HK-2 (cell line): ENCODE measurements at regions not wholly inside any gene's neighbourhood (a gene's known extent, or its start where the extent isn't known, plus 50 kb on each side); places are given as distances from the start of the nearest gene placed in this dataset.
"Not testable (repeated sequence)": the region's sequence is repeated elsewhere in the genome, so short reads cannot be mapped to it uniquely, and the experiment has no call there.

Source experiments
- DNase-seq: peaks from one replicate; pipeline ENCODE4 v3.0.0-alpha.2; 2018; ENCODE audit not compliant: unreplicated experiment

GRCh38 chr13:33659894-33660293 is 158.1 kb upstream of the RFC3 start:
- no peak for DNase-seq

GRCh38 chr13:33662392-33662791 is 155.6 kb upstream of the RFC3 start:
- no peak for DNase-seq

GRCh38 chr13:33665626-33666175 is 152.2 kb upstream of the RFC3 start:
- DNase-seq, result no peak

- DNase-seq, result no peak
These were observed 146.4 kb upstream of the RFC3 start for GRCh38 chr13:33671560-33671959.

- not testable (repeated sequence) for DNase-seq
These were observed 145.9 kb upstream of the RFC3 start for GRCh38 chr13:33672022-33672421.

DNA sequence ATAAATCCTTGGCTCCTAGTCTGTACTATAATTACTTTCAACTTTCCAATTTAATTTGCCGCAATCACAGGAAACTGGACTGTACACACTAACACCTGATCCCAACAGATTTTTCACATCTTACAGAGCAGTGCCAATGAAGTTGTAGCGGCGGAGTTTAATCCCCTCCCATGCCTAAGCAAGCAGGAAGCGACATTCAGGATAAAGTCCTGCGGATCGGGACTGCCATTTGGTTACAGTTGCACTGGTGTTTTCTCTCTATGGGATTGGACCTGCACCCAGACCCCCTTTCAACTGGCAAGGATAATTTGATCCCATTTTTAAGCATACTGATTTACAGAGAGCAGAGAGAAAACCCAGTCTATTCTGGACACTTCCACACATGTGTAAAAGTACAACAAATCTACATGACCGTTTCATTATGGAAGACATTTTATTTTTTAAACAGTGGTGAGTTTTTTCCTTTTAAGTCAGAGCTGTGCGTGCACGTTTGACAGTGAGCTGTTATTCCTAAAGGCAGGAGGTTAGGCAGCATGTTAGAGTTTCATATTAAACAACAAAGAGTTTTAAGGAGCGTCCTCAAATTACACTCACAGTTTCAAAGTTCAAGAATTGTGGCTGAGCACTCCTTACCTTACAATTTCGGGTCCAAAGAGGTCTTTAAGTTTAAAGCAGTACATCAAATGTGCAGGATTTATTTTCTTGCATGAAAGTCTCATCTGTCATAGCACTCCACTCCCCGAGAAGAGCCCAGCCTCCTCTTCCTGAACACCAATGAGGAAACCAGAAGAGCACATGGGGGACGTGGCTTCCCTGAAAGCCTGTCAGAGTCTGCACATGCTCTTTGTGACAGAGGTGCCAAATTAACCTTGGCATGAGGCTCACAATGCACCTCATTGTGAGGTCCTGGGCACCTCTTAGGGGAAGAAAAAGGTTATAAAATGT is 141.6 kb upstream of the RFC3 start:
- no peak for DNase-seq

DNA sequence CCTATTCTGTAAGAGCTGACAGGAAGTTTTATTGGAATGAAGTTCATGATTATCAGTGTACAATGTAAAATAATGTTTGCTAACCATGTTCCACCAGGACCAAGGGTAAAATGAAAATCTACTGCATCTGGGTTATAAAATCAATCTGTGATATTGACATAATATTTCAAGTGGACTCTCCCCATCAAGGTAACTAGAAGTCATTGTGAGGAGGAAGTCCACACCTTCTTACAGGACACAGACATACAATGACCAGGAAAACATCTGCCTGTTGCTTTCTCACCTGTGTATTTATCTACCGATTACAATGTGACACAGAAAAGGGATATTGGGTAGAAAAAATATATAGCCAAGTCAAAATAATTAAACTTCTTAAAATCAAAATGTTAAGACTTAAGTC is 140.7 kb upstream of the RFC3 start:
- DNase-seq, result no peak

- no peak for DNase-seq
These were observed 139.9 kb upstream of the RFC3 start for GRCh38 chr13:33678084-33678483.

DNA sequence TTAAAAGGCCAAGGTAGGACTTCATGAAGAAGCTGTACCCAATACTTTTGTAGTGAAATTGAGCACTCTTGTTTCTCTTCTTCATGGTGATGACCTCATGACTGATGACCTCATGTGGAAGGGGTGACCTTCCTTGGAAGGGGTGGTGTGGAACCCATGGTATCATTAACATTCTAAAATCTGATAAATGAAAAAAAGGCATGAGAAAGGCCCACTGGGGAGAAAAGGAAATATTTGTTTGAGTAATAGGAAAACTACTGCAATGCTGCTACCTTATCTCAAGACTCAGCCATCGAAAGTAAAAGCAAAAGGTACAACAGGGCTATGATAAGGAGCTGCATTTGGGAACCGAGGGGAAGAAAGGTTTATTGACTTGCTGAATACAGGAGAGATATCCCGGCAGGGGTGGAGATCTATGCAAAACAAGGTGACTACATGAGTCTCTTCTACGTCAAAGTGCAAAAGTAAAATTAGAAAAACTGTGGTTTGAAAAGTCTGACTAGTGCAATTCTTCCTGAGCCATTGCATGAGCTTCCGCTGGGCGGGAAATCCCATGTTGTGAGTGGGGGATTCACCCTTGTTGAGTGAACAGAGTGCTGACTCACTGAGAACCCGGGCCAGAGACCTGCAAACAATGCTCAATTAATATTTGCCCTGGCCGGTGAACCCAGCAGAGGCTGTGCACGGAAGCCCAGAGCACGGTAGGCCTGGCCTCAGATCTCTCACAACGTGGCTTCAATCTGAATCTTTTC is 138.9 kb upstream of the RFC3 start:
- DNase-seq, result peak; percentile 71

- DNase-seq, result no peak
These were observed 138.3 kb upstream of the RFC3 start for GRCh38 chr13:33679658-33680012.

- DNase-seq, result no peak
These were observed 135.9 kb upstream of the RFC3 start for GRCh38 chr13:33682020-33682564.

GRCh38 chr13:33682646-33683045 is 135.3 kb upstream of the RFC3 start:
- not testable (repeated sequence) for DNase-seq

GRCh38 chr13:33683376-33683775 is 134.6 kb upstream of the RFC3 start:
- no peak for DNase-seq

DNA sequence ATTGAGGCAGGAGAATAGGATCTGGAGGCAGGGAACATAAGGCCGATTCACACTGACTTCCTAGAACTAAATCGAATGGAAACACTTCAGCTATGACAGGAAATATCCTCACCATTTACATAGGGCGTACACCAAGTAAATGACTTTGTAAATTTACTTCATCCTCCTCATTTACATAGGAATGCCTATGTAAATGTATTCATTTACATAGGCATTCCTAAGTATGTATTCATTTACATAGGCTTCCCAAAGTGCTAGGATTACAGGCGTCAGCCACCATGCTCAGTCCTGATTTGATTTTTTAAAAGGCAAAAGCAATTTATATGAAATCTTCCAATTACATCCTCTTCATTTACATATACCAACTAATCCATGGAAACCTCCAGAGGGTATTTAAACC is 133.1 kb upstream of the RFC3 start:
- DNase-seq, result no peak

DNA sequence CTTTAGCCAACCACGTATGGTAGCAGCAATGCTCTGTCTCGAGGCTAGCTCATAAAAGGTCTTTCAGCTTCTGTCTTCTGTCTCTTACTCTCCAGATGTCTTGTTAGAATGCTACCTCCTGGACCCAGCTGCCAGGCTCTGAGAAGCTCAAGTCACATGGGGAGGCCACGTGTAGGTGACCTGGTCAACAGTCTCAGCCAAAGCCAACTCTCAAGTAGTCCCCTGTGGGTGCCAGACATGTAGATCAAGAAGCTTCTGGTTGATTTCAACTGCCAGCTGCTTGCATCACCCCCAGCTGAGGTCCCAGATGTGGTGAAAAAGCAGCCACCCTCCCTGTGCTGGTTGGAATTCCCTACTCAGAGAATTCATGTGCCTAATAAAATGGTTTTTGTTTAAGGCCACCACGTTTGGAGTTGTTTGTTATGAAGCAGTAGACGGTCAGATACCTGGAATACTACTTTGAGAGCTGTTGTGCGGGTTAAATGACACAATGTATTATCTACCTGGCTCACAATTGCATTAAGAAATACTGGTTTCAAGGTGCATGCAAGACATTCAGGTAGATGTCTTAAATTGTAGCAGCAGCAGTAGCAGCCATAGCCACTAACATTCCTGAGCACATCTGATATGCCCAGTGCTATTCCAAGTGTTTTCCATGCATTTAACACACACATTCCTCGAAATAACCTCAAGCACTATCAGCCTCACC is 131.0 kb upstream of the RFC3 start:
- DNase-seq, result no peak

GRCh38 chr13:33690354-33690753 is 127.6 kb upstream of the RFC3 start:
- DNase-seq, result no peak

DNA sequence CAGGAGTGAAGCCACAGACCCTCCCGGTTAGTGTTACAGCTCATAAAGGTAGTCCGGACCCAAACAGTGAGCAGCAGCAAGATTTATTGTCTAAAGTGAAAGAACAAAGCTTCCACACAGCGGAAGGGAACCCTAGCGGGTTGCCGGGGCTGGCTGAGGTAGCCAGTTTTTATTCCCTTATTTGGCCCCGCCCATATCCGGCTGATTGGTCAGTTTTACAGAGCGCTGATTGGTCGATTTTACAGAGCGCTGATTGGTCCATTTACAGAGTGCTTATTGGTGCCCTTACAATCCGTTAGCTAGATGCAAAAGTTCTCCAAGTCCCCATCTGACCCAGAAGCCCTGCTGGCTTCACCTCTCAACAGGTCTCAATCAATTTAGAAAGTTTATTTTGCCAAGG is 126.0 kb upstream of the RFC3 start:
- no peak for DNase-seq

GRCh38 chr13:33692531-33692930 is 125.4 kb upstream of the RFC3 start:
- no peak for DNase-seq

DNA sequence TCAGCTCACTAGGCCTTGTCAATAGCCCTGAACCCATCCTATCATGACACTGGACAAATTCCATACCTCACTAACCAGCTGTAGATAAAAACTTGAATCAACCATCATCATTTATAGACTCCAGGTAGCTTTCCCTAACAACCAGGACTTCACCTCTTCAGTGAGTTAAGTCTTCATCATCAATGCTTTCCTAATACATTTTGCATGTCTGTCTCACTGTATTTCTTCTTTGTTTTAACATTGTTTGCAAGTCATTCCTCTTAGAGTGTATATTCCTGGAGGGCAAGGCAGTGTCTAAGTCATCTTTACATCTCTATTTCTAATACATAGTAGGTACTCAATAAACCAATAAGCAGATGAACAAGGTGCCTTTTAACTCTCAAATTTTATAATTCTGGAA is 123.4 kb upstream of the RFC3 start:
- DNase-seq, result no peak

DNA sequence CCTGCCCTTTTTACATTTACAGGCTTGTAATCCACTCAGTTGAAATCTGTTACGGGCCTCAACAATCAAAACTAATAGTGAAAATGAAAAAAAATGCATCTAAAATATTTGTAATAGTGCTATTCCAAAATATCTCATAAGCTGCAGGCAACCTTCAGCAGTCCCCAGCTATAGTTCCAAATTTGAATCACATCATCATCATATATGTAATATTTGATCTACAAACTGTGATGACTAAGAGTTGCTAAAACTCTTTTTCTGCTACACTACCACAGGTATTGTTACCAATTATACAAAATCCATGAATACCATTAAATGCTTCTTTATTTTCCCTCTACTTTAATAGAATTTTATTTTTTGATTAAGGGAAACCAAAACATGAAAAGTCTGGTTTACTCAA is 121.4 kb upstream of the RFC3 start:
- no peak for DNase-seq

GRCh38 chr13:33697926-33698325 is 120.0 kb upstream of the RFC3 start:
- no peak for DNase-seq

DNA sequence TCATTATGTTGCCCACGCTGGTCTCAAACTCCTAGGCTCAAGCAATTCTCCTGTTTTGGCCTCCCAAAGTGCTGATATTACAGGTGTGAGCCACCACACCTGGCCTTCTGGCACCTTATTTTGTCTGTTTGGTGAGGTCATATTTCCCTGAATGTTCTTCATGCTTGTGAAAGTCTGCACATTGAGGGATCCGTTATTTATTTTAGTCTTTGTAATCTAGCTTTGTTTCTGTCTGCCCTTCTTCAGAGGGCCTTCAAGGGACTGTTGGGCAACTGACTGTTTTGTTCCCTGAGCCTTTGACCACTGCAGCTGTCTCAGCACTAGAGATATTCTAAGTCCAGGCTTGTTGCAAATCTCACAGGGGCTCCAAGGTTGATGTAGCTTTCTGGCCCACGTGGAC is 110.5 kb upstream of the RFC3 start:
- DNase-seq, result no peak
